Heart right ventricle (tissue), 16 donors: ENCODE measurements at regions not wholly inside any gene's neighbourhood (a gene's known extent, or its start where the extent isn't known, plus 50 kb on each side); places are given as distances from the start of the nearest gene placed in this dataset.

Experiments used
- ATAC-seq, 8 donors: fragments of 200-7000 bp; cut with Tn5 transposase; one replicate each; pipeline ENCODE4 v1.9.1; 2020; ENCODE audit warnings: mild to moderate bottlenecking in 8 of 8, moderate library complexity in 8 of 8, moderate number of reproducible peaks in 1 of 8
- DNase-seq, 2 donors: peaks; one replicate each; pipeline ENCODE4 v3.0.0-alpha.2; 2020
- H3K27ac ChIP-seq, 10 donors: fragments of 200-600 bp; sonication (generic) in 2 of 10; one replicate each; pipeline versions ENCODE4 v1.5.0 to v1.8.0; 2020 to 2022; ENCODE audit warnings: mild to moderate bottlenecking in 3 of 10
- H3K27me3 ChIP-seq, 7 donors: fragments of 200-600 bp; one replicate each; pipeline ENCODE4 v1.8.0; 2021 to 2022; ENCODE audit warnings: mild to moderate bottlenecking in 2 of 7
- H3K36me3 ChIP-seq, 9 donors: fragments of 200-600 bp; sonication (generic) in 1 of 9; one replicate each; pipeline versions ENCODE4 v1.5.0 to v1.8.0; 2020 to 2022; ENCODE audit warnings: mild to moderate bottlenecking in 2 of 9
- H3K4me1 ChIP-seq, 9 donors: fragments of 200-600 bp; sonication (generic) in 1 of 9; one replicate each; pipeline versions ENCODE4 v1.5.0 to v1.8.0; 2020 to 2022; ENCODE audit warnings: mild to moderate bottlenecking in 4 of 9
- H3K4me3 ChIP-seq, 10 donors: fragments of 200-600 bp; sonication (generic) in 2 of 10; one replicate each; pipeline versions ENCODE4 v1.5.0 to v1.8.0; 2020 to 2022; ENCODE audit warnings: mild to moderate bottlenecking in 7 of 10, moderate library complexity in 2 of 10
- H3K9me3 ChIP-seq, 11 donors: fragments of 200-600 bp in 10 of 11; sonication (generic) in 2 of 11; one replicate each; pipeline versions ENCODE4 v1.5.0 to v1.8.0; 2013 to 2022; ENCODE audit warnings: mild to moderate bottlenecking in 2 of 11, control low read depth in 1 of 11, moderate library complexity in 1 of 11
- WGBS, 2 donors: extraction: QIAGEN DNeasy Blood & Tissue Kit; methylation state at CpG; one replicate each; pipeline ENCODE4 v1.1.7; 2013; ENCODE audit warnings: inconsistent platforms in 1 of 2; 5-methylcytosine and 5-hydroxymethylcytosine counted together
- intact Hi-C, 10 donors: fragments of 100-400 bp; cut with DNase I; formaldehyde crosslinking; loops; one replicate each; pipeline versions ENCODE4 v1.11.1 to v1.14.2; 2022
- TF ChIP-seq, protein P1 (sequence below), 9 donors: fragments of 200-600 bp; sonication (generic) in 2 of 9; IDR thresholded peaks; one replicate each; pipeline versions ENCODE4 v1.5.0 to v1.8.0; 2021 to 2022; ENCODE audit warnings: antibody characterized with exemption in 9 of 9, mild to moderate bottlenecking in 5 of 9, moderate library complexity in 1 of 9
- donor health status: Arrhythmogenic right ventricular cardiomyopathy.
- donor health status: ischemic (EF 13 %, LVEDD 7.1; RV severe dilation, severe dysfunction).
- donor health status: healthy with polysubstance abuse.
- donor health status: DM: no; HTN: yes; CAD: no.
- donor health status: DM: no; HTN: no; CAD: no.
- donor health status: ischemic (EF 25% LVEDD 6.9; RV normal size, moderate dysfunction).
- donor health status: ischemic (EF 25% LVEDD 5.7; RV mildly dilated, moderate dysfunction).
- donor health status: healthy.
- donor health status: DM: yes; HTN: yes; CAD: no.
- donor health status: Ischemic cardiomyopathy.
- donor health status: ischemic (EF 35%, LVEDD 5.7; RV mildly dilated, moderate dysfunction).
- donor health status: nonischemic (EF 11% LVEDD 7.7; RV severe dilation, severe dysfunction).
- donor health status: DM: yes; HTN: yes; CAD: no.
- donor health status: PGD.
- donor health status: ischemic (EF 29% LVEDD 5.4; RV normal size, mild dysfunction).
- donor health status: nonischemic (EF 23%, LVEDD 6.1; RV moderate dilation, normal function).

GRCh38 chr9:1702701-1703100 lies 312.4 kb upstream of the SMARCA2 start:
- Histone ChIP-seq H3K27ac (no peak overlapping the region), H3K4me1 (no peaks in the 10 kb centered on the region), H3K4me3 (no peak overlapping the region), H3K27me3 (peaks cover 0 to 14% (median 0%) of the 10 kb centered on the region in 7 donors), H3K36me3 (no peaks in the 10 kb centered on the region), H3K9me3 (no peaks in the 10 kb centered on the region)
- TF ChIP-seq, protein P1, sequence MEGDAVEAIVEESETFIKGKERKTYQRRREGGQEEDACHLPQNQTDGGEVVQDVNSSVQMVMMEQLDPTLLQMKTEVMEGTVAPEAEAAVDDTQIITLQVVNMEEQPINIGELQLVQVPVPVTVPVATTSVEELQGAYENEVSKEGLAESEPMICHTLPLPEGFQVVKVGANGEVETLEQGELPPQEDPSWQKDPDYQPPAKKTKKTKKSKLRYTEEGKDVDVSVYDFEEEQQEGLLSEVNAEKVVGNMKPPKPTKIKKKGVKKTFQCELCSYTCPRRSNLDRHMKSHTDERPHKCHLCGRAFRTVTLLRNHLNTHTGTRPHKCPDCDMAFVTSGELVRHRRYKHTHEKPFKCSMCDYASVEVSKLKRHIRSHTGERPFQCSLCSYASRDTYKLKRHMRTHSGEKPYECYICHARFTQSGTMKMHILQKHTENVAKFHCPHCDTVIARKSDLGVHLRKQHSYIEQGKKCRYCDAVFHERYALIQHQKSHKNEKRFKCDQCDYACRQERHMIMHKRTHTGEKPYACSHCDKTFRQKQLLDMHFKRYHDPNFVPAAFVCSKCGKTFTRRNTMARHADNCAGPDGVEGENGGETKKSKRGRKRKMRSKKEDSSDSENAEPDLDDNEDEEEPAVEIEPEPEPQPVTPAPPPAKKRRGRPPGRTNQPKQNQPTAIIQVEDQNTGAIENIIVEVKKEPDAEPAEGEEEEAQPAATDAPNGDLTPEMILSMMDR (IDR thresholded peaks at IDR 0.05), result no peak
- 68 to 75% methylated on average over 3 of the region's 3 CpGs for WGBS, 2 donors
- no peak for DNase-seq
- intact Hi-C loops, result no loop called here
- ATAC-seq, result no peak

DNA sequence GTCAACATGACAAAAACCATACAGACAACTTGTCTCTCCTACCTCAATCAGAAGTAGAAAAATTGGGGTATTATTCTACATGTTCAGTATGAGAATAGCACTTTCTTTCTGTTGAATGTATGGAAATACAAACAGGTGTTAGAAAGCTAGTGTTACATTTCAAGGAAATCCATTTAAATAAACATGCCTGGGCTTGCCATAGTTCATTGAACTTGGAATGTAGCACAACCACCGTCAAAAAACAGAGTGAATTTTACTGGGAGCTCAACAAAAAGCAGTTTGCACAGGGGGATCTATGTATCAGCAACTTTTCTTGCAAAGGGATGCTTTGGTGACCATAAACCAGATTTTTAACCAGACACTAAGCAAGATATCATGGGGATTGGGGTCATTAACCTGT lies 307.9 kb upstream of the SMARCA2 start:
- Histone ChIP-seq H3K9me3 (no peaks in the 10 kb centered on the region), H3K36me3 (no peaks in the 10 kb centered on the region), H3K27ac (no peak overlapping the region), H3K27me3 (peaks cover 0 to 8% (median 0%) of the 10 kb centered on the region in 7 donors), H3K4me1 (no peaks in the 10 kb centered on the region), H3K4me3 (no peak overlapping the region)
- intact Hi-C loops, result no loop called here
- DNase-seq (no peak), ATAC-seq (no peak)
- WGBS, 2 donors, result 64 to 71% methylated on average over 1 of the region's 1 CpG
- TF ChIP-seq, protein P1 (IDR thresholded peaks at IDR 0.05), result no peak

GRCh38 chr9:1708219-1708618 lies 306.9 kb upstream of the SMARCA2 start:
- TF ChIP-seq, protein P1 (IDR thresholded peaks at IDR 0.05), result no peak
- Histone ChIP-seq H3K9me3 (no peaks in the 10 kb centered on the region), H3K27ac (no peak overlapping the region), H3K36me3 (no peaks in the 10 kb centered on the region), H3K4me1 (no peaks in the 10 kb centered on the region), H3K4me3 (no peak overlapping the region), H3K27me3 (peaks cover 0 to 9% (median 0%) of the 10 kb centered on the region in 7 donors)
- intact Hi-C loops, result no loop called here
- DNase-seq (no peak), ATAC-seq (no peak)
- WGBS, 2 donors, result 80 to 92% methylated on average over 1 of the region's 1 CpG

DNA sequence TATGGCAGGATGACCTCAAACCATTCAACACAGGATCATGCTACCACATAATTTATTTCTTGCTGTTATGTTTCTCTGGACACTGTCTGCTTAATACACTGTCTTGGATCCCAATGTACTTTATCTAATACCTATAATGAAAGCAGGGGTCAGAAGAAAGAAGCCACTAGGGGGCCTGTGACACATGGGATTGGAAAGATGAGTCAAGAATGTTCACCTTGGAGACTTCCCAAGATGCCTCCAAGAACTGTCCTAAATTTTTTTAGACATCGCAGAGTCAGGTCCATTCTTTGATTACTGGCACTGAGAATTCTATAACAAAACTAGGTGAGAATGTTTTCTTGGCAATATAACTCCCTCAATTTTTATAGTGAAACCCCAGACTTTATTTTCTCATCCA lies 305.8 kb upstream of the SMARCA2 start:
- intact Hi-C loops, result no loop called here
- TF ChIP-seq, protein P1 (IDR thresholded peaks at IDR 0.05), result peak in 6 of 9 donors; percentile 6 to 34 (median 17)

More for the DNA sequence above, 305.8 kb upstream of the SMARCA2 start:
- no peak overlapping the region for H3K4me3 ChIP-seq
- no peak for DNase-seq
- H3K27me3 ChIP-seq, result peaks cover 0 to 9% (median 0%) of the 10 kb centered on the region in 7 donors
- H3K27ac ChIP-seq, result no peak overlapping the region
- ATAC-seq, result no peak
- H3K9me3 ChIP-seq, result no peaks in the 10 kb centered on the region
- no peaks in the 10 kb centered on the region for H3K36me3 ChIP-seq
- WGBS, 2 donors, result 83 to 93% methylated on average over 1 of the region's 1 CpG
- H3K4me1 ChIP-seq, result no peaks in the 10 kb centered on the region
